ENCODE measurements at regions not wholly inside any gene's neighbourhood (a gene's known extent, or its start where the extent isn't known, plus 50 kb on each side); places are given as distances from the start of the nearest gene placed in this dataset.
"Not testable (repeated sequence)": the region's sequence is repeated elsewhere in the genome, so short reads cannot be mapped to it uniquely, and the experiment has no call there.

GRCh38 chr3:194262176-194262924, 88.8 kb downstream of the CPN2 start:
- H3K27ac ChIP-seq (ENCODE audit: extremely low read depth, low read depth, low read length) = no peak overlapping the region
- no peaks in the 10 kb centered on the region for H3K4me1 ChIP-seq (ENCODE audit: control insufficient read depth, insufficient read depth, low read length)
- H3K36me3 ChIP-seq (ENCODE audit: control insufficient read depth in 2 of 2, insufficient read depth in 1 of 2, low read length in 2 of 2) = no peaks in the 10 kb centered on the region
- H3K4me3 ChIP-seq (ENCODE audit: low read depth, low read length) = no peak overlapping the region
- POLR2A ChIA-PET = no interaction called here
- peak; percentile 65; the same call in 1 of the 2 replicates for TF ChIP-seq ZNF16 (tag by site-specific recombination; IDR thresholded peaks at IDR 0.05; ENCODE audit: low read depth)
- TF ChIP-seq ZNF660 (tag by site-specific recombination; IDR thresholded peaks at IDR 0.05) = no peak
- no peaks in the 10 kb centered on the region for H3K9me3 ChIP-seq (ENCODE audit: control insufficient read depth, insufficient read depth, low read depth, low read length)
- CTCF ChIA-PET = interaction anchor here (2.1 kb wide), 1 partner anchor 54 kb away, joined by 6 read pairs; no protein-coding TSS in a partner anchor

GRCh38 chr3:194262925-194263305, 88.2 kb downstream of the CPN2 start:
- CTCF ChIA-PET = interaction anchor here (2.1 kb wide), 1 partner anchor 54 kb away, joined by 6 read pairs; no protein-coding TSS in a partner anchor
- Histone ChIP-seq H3K27ac (ENCODE audit: extremely low read depth, low read depth, low read length) (no peak overlapping the region), H3K36me3 (ENCODE audit: control insufficient read depth in 2 of 2, insufficient read depth in 1 of 2, low read length in 2 of 2) (no peaks in the 10 kb centered on the region), H3K4me1 (ENCODE audit: control insufficient read depth, insufficient read depth, low read length) (no peaks in the 10 kb centered on the region), H3K4me3 (ENCODE audit: low read depth, low read length) (no peak overlapping the region), H3K9me3 (ENCODE audit: control insufficient read depth, insufficient read depth, low read depth, low read length) (no peaks in the 10 kb centered on the region)
- no peak for TF ChIP-seq ZNF555 (tag by site-specific recombination; conservative IDR thresholded peaks at IDR 0.05)
- TF ChIP-seq ZNF837 (tag by site-specific recombination; IDR thresholded peaks at IDR 0.05) = no peak
- no peak for TF ChIP-seq ZNF843 (tag by site-specific recombination; IDR thresholded peaks at IDR 0.05)
- TF ChIP-seq ZFHX2 (tag by site-specific recombination; conservative IDR thresholded peaks at IDR 0.05) = no peak
- TF ChIP-seq ZNF157 (tag by site-specific recombination; IDR thresholded peaks at IDR 0.05) = no peak
- TF ChIP-seq ZBTB48 (tag by site-specific recombination; IDR thresholded peaks at IDR 0.05) = no peak
- TF ChIP-seq ZNF366 (tag by site-specific recombination; conservative IDR thresholded peaks at IDR 0.05) = no peak
- no peak for TF ChIP-seq ZBTB8A (tag by site-specific recombination; IDR thresholded peaks at IDR 0.05)
- TF ChIP-seq TSHZ1 (tag by site-specific recombination; IDR thresholded peaks at IDR 0.05; ENCODE audit: borderline replicate concordance) = no peak
- no peak for TF ChIP-seq ZNF341 (tag by site-specific recombination; IDR thresholded peaks at IDR 0.05; ENCODE audit: low read depth)
- no peak for TF ChIP-seq ZNF266 (tag by site-specific recombination; IDR thresholded peaks at IDR 0.05; ENCODE audit: low read depth)
- POLR2A ChIA-PET = no interaction called here

GRCh38 chr3:194264631-194265504, 86.3 kb downstream of the CPN2 start:
- H3K4me1 ChIP-seq (ENCODE audit: control insufficient read depth, insufficient read depth, low read length); POLR2A ChIA-PET; H3K9me3 ChIP-seq (ENCODE audit: control insufficient read depth, insufficient read depth, low read depth, low read length); H3K27ac ChIP-seq (ENCODE audit: extremely low read depth, low read depth, low read length); H3K36me3 ChIP-seq (ENCODE audit: control insufficient read depth in 2 of 2, insufficient read depth in 1 of 2, low read length in 2 of 2); H3K4me3 ChIP-seq (ENCODE audit: low read depth, low read length): not testable (repeated sequence)
- CTCF ChIA-PET = interaction anchor here (0.6 kb wide), 1 partner anchor 120 kb away, joined by 3 read pairs; no protein-coding TSS in a partner anchor

- POLR2A ChIA-PET = no interaction called here
- H3K9me3 ChIP-seq (ENCODE audit: control insufficient read depth, insufficient read depth, low read depth, low read length) = no peaks in the 10 kb centered on the region
- H3K4me1 ChIP-seq (ENCODE audit: control insufficient read depth, insufficient read depth, low read length) = no peaks in the 10 kb centered on the region
- H3K36me3 ChIP-seq (ENCODE audit: control insufficient read depth in 2 of 2, insufficient read depth in 1 of 2, low read length in 2 of 2) = no peaks in the 10 kb centered on the region
- CTCF ChIA-PET = interaction anchor here (0.6 kb wide), 1 partner anchor 121 kb away, joined by 3 read pairs; no protein-coding TSS in a partner anchor
- H3K4me3 ChIP-seq (ENCODE audit: low read depth, low read length) = no peak overlapping the region
- H3K27ac ChIP-seq (ENCODE audit: extremely low read depth, low read depth, low read length) = no peak overlapping the region
- TF ChIP-seq ATF2 (tag by site-specific recombination; IDR thresholded peaks at IDR 0.05; ENCODE audit: low read depth) (no peak), ZNF670 (tag by site-specific recombination; IDR thresholded peaks at IDR 0.05; ENCODE audit: low read depth) (no peak), BCL11A (tag by site-specific recombination; IDR thresholded peaks at IDR 0.05; ENCODE audit: low read depth) (no peak), ZNF23 (tag by site-specific recombination; IDR thresholded peaks at IDR 0.05; ENCODE audit: borderline replicate concordance) (no peak), ZNF354C (tag by site-specific recombination; IDR thresholded peaks at IDR 0.05; ENCODE audit: borderline replicate concordance, low read depth) (no peak), ZNF157 (tag by site-specific recombination; IDR thresholded peaks at IDR 0.05) (no peak), KLF8 (tag by site-specific recombination; IDR thresholded peaks at IDR 0.05) (no peak)
These were observed 85.6 kb downstream of the CPN2 start for GRCh38 chr3:194265505-194265892.
